ENCODE measurements at regions not wholly inside any gene's neighbourhood (a gene's known extent, or its start where the extent isn't known, plus 50 kb on each side); places are given as distances from the start of the nearest gene placed in this dataset.

DNA sequence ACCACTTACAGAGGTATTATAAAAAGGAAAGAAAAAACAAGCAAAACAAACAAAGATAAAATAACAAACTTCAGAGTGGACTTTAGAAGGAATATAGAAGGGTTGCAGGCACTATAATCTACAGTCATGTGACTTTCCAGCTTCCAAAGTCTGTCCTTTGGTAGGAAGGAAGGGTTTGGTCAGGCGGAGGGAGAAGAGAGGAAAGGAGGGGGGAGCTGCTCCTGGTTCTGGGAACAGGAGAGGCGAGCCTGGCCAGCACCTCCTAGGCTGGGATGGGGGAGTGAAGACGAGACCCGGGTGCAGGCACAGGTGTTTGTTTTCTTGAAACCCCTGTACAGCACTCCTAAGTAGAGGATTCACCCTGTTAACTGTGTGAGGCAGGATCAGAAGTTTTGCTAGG, 53.8 kb upstream of the GATA6 start:
- intact Hi-C loops (cut with DNase I) = no loop called here
- WGBS (ENCODE audit: insufficient coverage, low coverage, low lambda C conversion rate, missing lambda C conversion rate) = 35% methylated on average over 4 of the region's 4 CpGs
- TF ChIP-seq, protein P1, sequence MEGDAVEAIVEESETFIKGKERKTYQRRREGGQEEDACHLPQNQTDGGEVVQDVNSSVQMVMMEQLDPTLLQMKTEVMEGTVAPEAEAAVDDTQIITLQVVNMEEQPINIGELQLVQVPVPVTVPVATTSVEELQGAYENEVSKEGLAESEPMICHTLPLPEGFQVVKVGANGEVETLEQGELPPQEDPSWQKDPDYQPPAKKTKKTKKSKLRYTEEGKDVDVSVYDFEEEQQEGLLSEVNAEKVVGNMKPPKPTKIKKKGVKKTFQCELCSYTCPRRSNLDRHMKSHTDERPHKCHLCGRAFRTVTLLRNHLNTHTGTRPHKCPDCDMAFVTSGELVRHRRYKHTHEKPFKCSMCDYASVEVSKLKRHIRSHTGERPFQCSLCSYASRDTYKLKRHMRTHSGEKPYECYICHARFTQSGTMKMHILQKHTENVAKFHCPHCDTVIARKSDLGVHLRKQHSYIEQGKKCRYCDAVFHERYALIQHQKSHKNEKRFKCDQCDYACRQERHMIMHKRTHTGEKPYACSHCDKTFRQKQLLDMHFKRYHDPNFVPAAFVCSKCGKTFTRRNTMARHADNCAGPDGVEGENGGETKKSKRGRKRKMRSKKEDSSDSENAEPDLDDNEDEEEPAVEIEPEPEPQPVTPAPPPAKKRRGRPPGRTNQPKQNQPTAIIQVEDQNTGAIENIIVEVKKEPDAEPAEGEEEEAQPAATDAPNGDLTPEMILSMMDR (IDR thresholded peaks at IDR 0.05) = no peak
- peak overlapping the region in 2 of 3 donors; percentile 16 to 27 for H3K27ac ChIP-seq
- no peaks in the 10 kb centered on the region for H3K27me3 ChIP-seq
- DNase-seq (no peak), ATAC-seq (peak; percentile 68 to 83 (median 73))
- H3K4me3 ChIP-seq = no peak overlapping the region
- no peaks in the 10 kb centered on the region for H3K9me3 ChIP-seq
- H3K36me3 ChIP-seq = no peaks in the 10 kb centered on the region
- H3K4me1 ChIP-seq = peaks cover 0 to 29% (median 12%) of the 10 kb centered on the region in 4 donors

Small RNAs in the stretch of these regions (small RNA-seq; reads per million reads assigned to genes)
- 0 reads per million in 2 experiments for gene RNA5SP451
